K562 (cell line): ENCODE measurements at regions not wholly inside any gene's neighbourhood (a gene's known extent, or its start where the extent isn't known, plus 50 kb on each side); places are given as distances from the start of the nearest gene placed in this dataset.

Experiments used
- CGGBP1 ChIP-seq: fragments of 250-450 bp; sonication (Bioruptor Pico); IDR thresholded peaks from 2 replicates; pipeline ENCODE4 v1.9.0; 2021; ENCODE audit warnings: mild to moderate bottlenecking
- ELF2 ChIP-seq: fragments of 250-450 bp; sonication (Bioruptor Pico); IDR thresholded peaks from 2 replicates; pipeline ENCODE4 v1.5.0; 2021; ENCODE audit warnings: mild to moderate bottlenecking
- GATAD2A ChIP-seq: fragments of 450-650 bp; IDR thresholded peaks from 2 replicates; pipeline ENCODE4 v1.6.1; 2017
- HDAC6 ChIP-seq: IDR thresholded peaks from 2 replicates; pipeline ENCODE4 v1.6.1; 2012; ENCODE audit warnings: low read depth, mild to moderate bottlenecking, control low read depth, inconsistent platforms, low read length, moderate library complexity
- HMG20B ChIP-seq: fragments of 250-450 bp; sonication (Bioruptor Pico); IDR thresholded peaks from 2 replicates; pipeline ENCODE4 v1.5.0; 2021; ENCODE audit warnings: mild to moderate bottlenecking
- HNRNPH1 ChIP-seq: fragments of 200-400 bp; formaldehyde crosslinking; optimal IDR thresholded peaks from 2 replicates; pipeline ENCODE3; 2017; ENCODE audit warnings: low read depth, mild to moderate bottlenecking, low read length, moderate library complexity
- HNRNPUL1 ChIP-seq: fragments of 200-400 bp; formaldehyde crosslinking; IDR thresholded peaks from 2 replicates; pipeline ENCODE4 v1.6.1; 2017; ENCODE audit warnings: low read length
- ILF3 ChIP-seq: fragments of 450-650 bp; IDR thresholded peaks from 2 replicates; pipeline ENCODE4 v1.6.1; 2018; ENCODE audit warnings: antibody characterized with exemption, mild to moderate bottlenecking, moderate library complexity, borderline replicate concordance
- L3MBTL2 ChIP-seq: fragments of 450-650 bp; IDR thresholded peaks from 2 replicates; pipeline ENCODE4 v1.6.1; 2016; ENCODE audit warnings: mild to moderate bottlenecking, moderate library complexity
- PPARD ChIP-seq: fragments of 250-450 bp; sonication (Bioruptor Pico); IDR thresholded peaks from 2 replicates; pipeline ENCODE4 v1.8.0; 2022; ENCODE audit warnings: inconsistent platforms, mild to moderate bottlenecking, moderate library complexity
- RBFOX2 ChIP-seq: fragments of 200-400 bp; formaldehyde crosslinking; IDR thresholded peaks from 2 replicates; pipeline ENCODE4 v1.6.1; 2017; ENCODE audit warnings: low read depth, mild to moderate bottlenecking, low read length, moderate library complexity
- REST ChIP-seq, 2 experiments: fragments of 450-650 bp; formaldehyde crosslinking in 1 of 2; IDR thresholded peaks; 2 replicates each; pipeline versions ENCODE4 v1.4.0 to v1.6.1; 2014 to 2020; ENCODE audit warnings: mild to moderate bottlenecking in 2 of 2, borderline replicate concordance in 1 of 2, low read depth in 1 of 2
- SNRNP70 ChIP-seq: fragments of 200-400 bp; formaldehyde crosslinking; optimal IDR thresholded peaks from 2 replicates; pipeline ENCODE3; 2017; ENCODE audit warnings: low read depth, low read length
- SUPT5H ChIP-seq: fragments of 450-650 bp; IDR thresholded peaks from 2 replicates; pipeline ENCODE4 v1.6.1; 2016
- TBP ChIP-seq: optimal IDR thresholded peaks from 2 replicates; pipeline ENCODE3; 2011; ENCODE audit warnings: low read depth, low read length, improper control_type of control experiment
- YBX1 ChIP-seq: fragments of 450-650 bp; IDR thresholded peaks from 2 replicates; pipeline ENCODE4 v1.7.1; 2016; ENCODE audit warnings: mild to moderate bottlenecking
- ZBTB7A ChIP-seq: IDR thresholded peaks from 2 replicates; pipeline ENCODE4 v1.6.1; 2011; ENCODE audit warnings: low read depth, mild to moderate bottlenecking, low read length, moderate library complexity, borderline replicate concordance; ENCODE audit not compliant: control insufficient read depth
- TF ChIP-seq, protein P1 (sequence below): IDR thresholded peaks from 2 replicates; pipeline ENCODE4 v1.6.1; 2016; ENCODE audit warnings: missing genetic modification characterization, missing compliant biosample characterization
- TF ChIP-seq, protein P2 (sequence below): fragments of 450-650 bp; IDR thresholded peaks from 2 replicates; pipeline ENCODE4 v1.6.1; 2014; ENCODE audit warnings: low read depth, mild to moderate bottlenecking, moderate library complexity, borderline replicate concordance

GRCh38 chr3:14352002-14352627, 50.3 kb upstream of the SLC6A6 start (continued):
- TF ChIP-seq YBX1 (no peak), SNRNP70 (no peak), GATAD2A (no peak), CGGBP1 (CRISPR knock-in tag) (no peak), SUPT5H (peak; percentile 63), HDAC6 (no peak), ZBTB7A (no peak), RBFOX2 (peak; percentile 74), TBP (no peak), HNRNPH1 (no peak), HMG20B (CRISPR knock-in tag) (no peak), PPARD (no peak), HNRNPUL1 (no peak), REST (IDR thresholded peaks at IDR 0.05; ENCODE audit: borderline replicate concordance) (peak; percentile 89), REST (CRISPR knock-in tag; IDR thresholded peaks at IDR 0.05; ENCODE audit: low read depth) (peak; percentile 53; the same call in 1 of the 2 replicates), L3MBTL2 (peak; percentile 96), ILF3 (no peak), ELF2 (CRISPR knock-in tag) (no peak)
- TF ChIP-seq, protein P1, sequence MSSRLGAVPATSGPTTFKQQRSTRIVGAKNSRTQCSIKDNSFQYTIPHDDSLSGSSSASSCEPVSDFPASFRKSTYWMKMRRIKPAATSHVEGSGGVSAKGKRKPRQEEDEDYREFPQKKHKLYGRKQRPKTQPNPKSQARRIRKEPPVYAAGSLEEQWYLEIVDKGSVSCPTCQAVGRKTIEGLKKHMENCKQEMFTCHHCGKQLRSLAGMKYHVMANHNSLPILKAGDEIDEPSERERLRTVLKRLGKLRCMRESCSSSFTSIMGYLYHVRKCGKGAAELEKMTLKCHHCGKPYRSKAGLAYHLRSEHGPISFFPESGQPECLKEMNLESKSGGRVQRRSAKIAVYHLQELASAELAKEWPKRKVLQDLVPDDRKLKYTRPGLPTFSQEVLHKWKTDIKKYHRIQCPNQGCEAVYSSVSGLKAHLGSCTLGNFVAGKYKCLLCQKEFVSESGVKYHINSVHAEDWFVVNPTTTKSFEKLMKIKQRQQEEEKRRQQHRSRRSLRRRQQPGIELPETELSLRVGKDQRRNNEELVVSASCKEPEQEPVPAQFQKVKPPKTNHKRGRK: no peak
- TF ChIP-seq, protein P2, sequence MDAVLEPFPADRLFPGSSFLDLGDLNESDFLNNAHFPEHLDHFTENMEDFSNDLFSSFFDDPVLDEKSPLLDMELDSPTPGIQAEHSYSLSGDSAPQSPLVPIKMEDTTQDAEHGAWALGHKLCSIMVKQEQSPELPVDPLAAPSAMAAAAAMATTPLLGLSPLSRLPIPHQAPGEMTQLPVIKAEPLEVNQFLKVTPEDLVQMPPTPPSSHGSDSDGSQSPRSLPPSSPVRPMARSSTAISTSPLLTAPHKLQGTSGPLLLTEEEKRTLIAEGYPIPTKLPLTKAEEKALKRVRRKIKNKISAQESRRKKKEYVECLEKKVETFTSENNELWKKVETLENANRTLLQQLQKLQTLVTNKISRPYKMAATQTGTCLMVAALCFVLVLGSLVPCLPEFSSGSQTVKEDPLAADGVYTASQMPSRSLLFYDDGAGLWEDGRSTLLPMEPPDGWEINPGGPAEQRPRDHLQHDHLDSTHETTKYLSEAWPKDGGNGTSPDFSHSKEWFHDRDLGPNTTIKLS: peak; percentile 55; the same call in 1 of the 2 replicates
